Thyroid gland (tissue), 4 donors: ENCODE measurements at regions not wholly inside any gene's neighbourhood (a gene's known extent, or its start where the extent isn't known, plus 50 kb on each side); places are given as distances from the start of the nearest gene placed in this dataset.

ENCODE experiments used
- DNase-seq, 2 donors: peaks; one replicate each; pipeline ENCODE4 v3.0.0-alpha.2; 2019
- H3K27ac ChIP-seq, 3 donors: fragments of 200-600 bp; sonication (generic); 1 replicate in 2 of 3; 2 replicates in 1 of 3; pipeline ENCODE4 v1.5.1; 2016 to 2019; ENCODE audit warnings: mild to moderate bottlenecking in 1 of 3, moderate library complexity in 1 of 3
- H3K27me3 ChIP-seq: fragments of 200-600 bp; sonication (generic); one replicate; pipeline ENCODE4 v1.5.1; 2019
- H3K36me3 ChIP-seq, 2 donors: fragments of 200-600 bp; sonication (generic); one replicate each; pipeline ENCODE4 v1.5.1; 2016 to 2019
- H3K4me1 ChIP-seq, 2 donors: fragments of 200-600 bp; sonication (generic); one replicate each; pipeline ENCODE4 v1.5.1; 2017 to 2019
- H3K4me3 ChIP-seq, 3 donors: fragments of 200-600 bp; sonication (generic); replicated peaks in 1 of 3; 1 replicate in 2 of 3; 2 replicates in 1 of 3; pipeline ENCODE4 v1.5.1; 2016; ENCODE audit warnings: mild to moderate bottlenecking in 1 of 3
- H3K9me3 ChIP-seq: fragments of 200-600 bp; sonication (generic); one replicate; pipeline ENCODE4 v1.5.1; 2017
- POLR2A ChIP-seq, 2 donors: fragments of 450-650 bp; IDR thresholded peaks; one replicate each; pipeline ENCODE4 v1.6.1; 2017; ENCODE audit warnings: antibody characterized with exemption in 2 of 2, mild to moderate bottlenecking in 2 of 2, moderate library complexity in 1 of 2
- WGBS, 2 donors: methylation state at CpG; one replicate each; pipeline ENCODE4 v1.1.5; 2017; 5-methylcytosine and 5-hydroxymethylcytosine counted together
- intact Hi-C: fragments of 100-400 bp; cut with DNase I; formaldehyde crosslinking; loops from one replicate; pipeline ENCODE4 v1.15.1; 2023
- TF ChIP-seq, protein P1 (sequence below), 6 experiments: fragments of 200-600 bp in 3 of 6; fragments of 450-650 bp in 3 of 6; sonication (generic) in 3 of 6; IDR thresholded peaks; one replicate each; pipeline ENCODE4 v1.5.1; 2016 to 2019; ENCODE audit warnings: antibody characterized with exemption in 6 of 6, mild to moderate bottlenecking in 2 of 6, inconsistent platforms in 1 of 6, moderate library complexity in 1 of 6

DNA sequence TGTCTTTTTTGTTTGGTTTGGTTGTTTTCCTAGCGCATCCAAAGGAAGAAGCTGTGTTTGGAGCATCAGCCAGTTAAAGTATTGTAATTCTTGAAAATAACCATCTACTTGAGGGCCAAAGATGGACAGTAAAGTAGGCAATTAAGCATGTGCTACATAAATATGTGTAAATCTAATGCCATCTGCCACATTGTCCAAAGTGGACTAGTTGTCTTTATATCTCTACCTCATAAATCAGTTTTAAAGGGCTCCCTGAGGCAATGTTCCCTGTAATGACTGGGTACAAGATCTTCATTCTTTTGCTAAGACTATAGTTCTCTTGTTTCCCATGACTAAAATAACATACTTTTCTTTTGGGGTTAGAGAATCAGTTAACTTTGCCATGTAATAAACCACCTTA is 460.0 kb upstream of the RARB start:
- intact Hi-C loops = loop anchor here (10.0 kb wide), 1 partner anchor 627 kb away; no protein-coding TSS in a partner anchor
- H3K4me1 ChIP-seq = peaks cover 0 to 3% of the 10 kb centered on the region in 2 donors
- no peak for TF ChIP-seq POLR2A (IDR thresholded peaks at IDR 0.05)
- TF ChIP-seq, protein P1, sequence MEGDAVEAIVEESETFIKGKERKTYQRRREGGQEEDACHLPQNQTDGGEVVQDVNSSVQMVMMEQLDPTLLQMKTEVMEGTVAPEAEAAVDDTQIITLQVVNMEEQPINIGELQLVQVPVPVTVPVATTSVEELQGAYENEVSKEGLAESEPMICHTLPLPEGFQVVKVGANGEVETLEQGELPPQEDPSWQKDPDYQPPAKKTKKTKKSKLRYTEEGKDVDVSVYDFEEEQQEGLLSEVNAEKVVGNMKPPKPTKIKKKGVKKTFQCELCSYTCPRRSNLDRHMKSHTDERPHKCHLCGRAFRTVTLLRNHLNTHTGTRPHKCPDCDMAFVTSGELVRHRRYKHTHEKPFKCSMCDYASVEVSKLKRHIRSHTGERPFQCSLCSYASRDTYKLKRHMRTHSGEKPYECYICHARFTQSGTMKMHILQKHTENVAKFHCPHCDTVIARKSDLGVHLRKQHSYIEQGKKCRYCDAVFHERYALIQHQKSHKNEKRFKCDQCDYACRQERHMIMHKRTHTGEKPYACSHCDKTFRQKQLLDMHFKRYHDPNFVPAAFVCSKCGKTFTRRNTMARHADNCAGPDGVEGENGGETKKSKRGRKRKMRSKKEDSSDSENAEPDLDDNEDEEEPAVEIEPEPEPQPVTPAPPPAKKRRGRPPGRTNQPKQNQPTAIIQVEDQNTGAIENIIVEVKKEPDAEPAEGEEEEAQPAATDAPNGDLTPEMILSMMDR (IDR thresholded peaks at IDR 0.05) = no peak
- no peaks in the 10 kb centered on the region for H3K9me3 ChIP-seq
- no peaks in the 10 kb centered on the region for H3K36me3 ChIP-seq
- no peak overlapping the region for H3K27ac ChIP-seq
- no peaks in the 10 kb centered on the region for H3K27me3 ChIP-seq
- no peak for DNase-seq
- 91 to 96% methylated on average over 1 of the region's 1 CpG for WGBS, 2 donors
- no peak overlapping the region for H3K4me3 ChIP-seq

DNA sequence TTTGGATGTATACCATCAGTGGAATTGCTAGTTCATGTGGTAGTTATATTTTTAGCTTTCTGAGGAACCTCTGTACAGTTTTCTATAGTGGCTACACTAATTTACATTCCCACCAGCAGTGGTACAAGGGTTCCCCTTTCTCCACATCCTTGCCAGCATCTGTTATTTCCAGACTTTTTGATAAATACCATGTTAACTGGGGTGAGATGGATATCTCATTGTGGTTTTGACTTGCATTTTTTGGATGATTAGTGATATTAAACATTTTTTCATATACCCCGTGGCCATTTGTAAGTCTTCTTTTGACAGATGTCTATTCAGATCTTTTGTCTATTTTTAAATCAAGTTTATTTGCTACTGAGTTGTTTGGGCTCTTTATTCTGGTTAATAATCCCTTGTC is 455.6 kb upstream of the RARB start:
- Histone ChIP-seq H3K4me1 (no peaks in the 10 kb centered on the region), H3K27me3 (no peaks in the 10 kb centered on the region), H3K27ac (no peak overlapping the region), H3K36me3 (no peaks in the 10 kb centered on the region), H3K9me3 (no peaks in the 10 kb centered on the region), H3K4me3 (no peak overlapping the region)
- DNase-seq = no peak
- intact Hi-C loops = no loop called here
- WGBS, 2 donors = 80 to 85% methylated on average over 1 of the region's 1 CpG
- no peak for TF ChIP-seq POLR2A (IDR thresholded peaks at IDR 0.05)
- TF ChIP-seq, protein P1 (IDR thresholded peaks at IDR 0.05) = no peak

- WGBS, 2 donors = 79 to 88% methylated on average over 4 to 5 of the region's 5 CpGs
- H3K27ac ChIP-seq = no peak overlapping the region
- H3K4me3 ChIP-seq = no peak overlapping the region
- TF ChIP-seq POLR2A (IDR thresholded peaks at IDR 0.05) = no peak
- TF ChIP-seq, protein P1 (IDR thresholded peaks at IDR 0.05) = no peak
- no peaks in the 10 kb centered on the region for H3K9me3 ChIP-seq
- intact Hi-C loops = no loop called here
- DNase-seq = no peak
- no peaks in the 10 kb centered on the region for H3K4me1 ChIP-seq
- no peaks in the 10 kb centered on the region for H3K36me3 ChIP-seq
- H3K27me3 ChIP-seq = no peaks in the 10 kb centered on the region
These were observed 446.8 kb upstream of the RARB start for GRCh38 chr3:24981309-24981708.

DNA sequence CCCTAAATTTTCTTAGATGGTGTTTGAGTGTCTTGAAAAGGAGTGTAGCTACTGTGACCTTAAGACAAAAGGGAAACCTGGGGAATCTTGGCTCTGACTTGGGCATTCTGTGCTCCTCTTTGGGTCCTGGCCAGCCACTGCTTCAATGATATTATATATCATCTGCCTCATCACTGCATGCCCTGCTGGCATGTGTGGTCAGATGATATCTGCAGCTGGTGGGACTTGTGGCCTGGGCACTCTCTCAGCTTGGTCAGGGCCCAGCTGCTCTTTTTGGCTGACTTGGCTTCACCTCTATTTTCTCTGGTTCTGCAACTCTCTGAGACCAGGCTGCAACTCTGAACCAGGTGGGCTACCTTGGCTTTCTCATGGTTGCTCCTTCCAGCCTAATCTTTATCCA is 446.1 kb upstream of the RARB start:
- no peaks in the 10 kb centered on the region for H3K36me3 ChIP-seq
- H3K27me3 ChIP-seq = no peaks in the 10 kb centered on the region
- no peak for TF ChIP-seq POLR2A (IDR thresholded peaks at IDR 0.05)
- TF ChIP-seq, protein P1 (IDR thresholded peaks at IDR 0.05) = no peak
- no peak overlapping the region for H3K4me3 ChIP-seq
- H3K4me1 ChIP-seq = no peaks in the 10 kb centered on the region
- no peaks in the 10 kb centered on the region for H3K9me3 ChIP-seq
- intact Hi-C loops = no loop called here
- DNase-seq = no peak
- no peak overlapping the region for H3K27ac ChIP-seq

DNA sequence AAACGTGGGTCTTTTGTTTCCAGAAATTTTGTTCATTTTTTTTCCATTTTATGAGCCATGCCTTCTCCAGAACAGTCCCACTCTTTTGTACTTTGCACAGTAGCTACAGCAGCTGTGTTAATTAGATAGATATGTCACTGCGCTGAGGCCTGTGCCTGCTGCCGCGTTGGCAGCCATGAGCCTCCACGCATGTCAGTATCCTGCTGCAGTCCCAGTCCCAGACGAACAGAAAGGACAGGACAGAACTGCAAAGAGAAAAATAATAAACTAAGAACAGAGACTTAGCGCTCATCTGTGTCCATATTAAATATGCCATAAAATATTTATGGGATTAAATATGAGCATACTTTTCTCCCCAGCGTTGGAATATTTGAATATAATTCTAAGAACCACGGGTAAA is 442.4 kb upstream of the RARB start:
- TF ChIP-seq, protein P1 (IDR thresholded peaks at IDR 0.05) = no peak
- TF ChIP-seq POLR2A (IDR thresholded peaks at IDR 0.05) = no peak
- Histone ChIP-seq H3K4me3 (no peak overlapping the region), H3K4me1 (no peaks in the 10 kb centered on the region), H3K36me3 (no peaks in the 10 kb centered on the region), H3K9me3 (no peaks in the 10 kb centered on the region), H3K27me3 (no peaks in the 10 kb centered on the region), H3K27ac (no peak overlapping the region)
- no peak for DNase-seq
- intact Hi-C loops = no loop called here
- 88 to 92% methylated on average over 9 of the region's 9 CpGs for WGBS, 2 donors
